Inflammatory macrophage (primary cell): ENCODE measurements at regions not wholly inside any gene's neighbourhood (a gene's known extent, or its start where the extent isn't known, plus 50 kb on each side); places are given as distances from the start of the nearest gene placed in this dataset.

Source experiments
- DNase-seq, 2 donors: peaks; one replicate each; pipeline ENCODE4 v3.0.0-alpha.2; 2020 to 2022

DNA sequence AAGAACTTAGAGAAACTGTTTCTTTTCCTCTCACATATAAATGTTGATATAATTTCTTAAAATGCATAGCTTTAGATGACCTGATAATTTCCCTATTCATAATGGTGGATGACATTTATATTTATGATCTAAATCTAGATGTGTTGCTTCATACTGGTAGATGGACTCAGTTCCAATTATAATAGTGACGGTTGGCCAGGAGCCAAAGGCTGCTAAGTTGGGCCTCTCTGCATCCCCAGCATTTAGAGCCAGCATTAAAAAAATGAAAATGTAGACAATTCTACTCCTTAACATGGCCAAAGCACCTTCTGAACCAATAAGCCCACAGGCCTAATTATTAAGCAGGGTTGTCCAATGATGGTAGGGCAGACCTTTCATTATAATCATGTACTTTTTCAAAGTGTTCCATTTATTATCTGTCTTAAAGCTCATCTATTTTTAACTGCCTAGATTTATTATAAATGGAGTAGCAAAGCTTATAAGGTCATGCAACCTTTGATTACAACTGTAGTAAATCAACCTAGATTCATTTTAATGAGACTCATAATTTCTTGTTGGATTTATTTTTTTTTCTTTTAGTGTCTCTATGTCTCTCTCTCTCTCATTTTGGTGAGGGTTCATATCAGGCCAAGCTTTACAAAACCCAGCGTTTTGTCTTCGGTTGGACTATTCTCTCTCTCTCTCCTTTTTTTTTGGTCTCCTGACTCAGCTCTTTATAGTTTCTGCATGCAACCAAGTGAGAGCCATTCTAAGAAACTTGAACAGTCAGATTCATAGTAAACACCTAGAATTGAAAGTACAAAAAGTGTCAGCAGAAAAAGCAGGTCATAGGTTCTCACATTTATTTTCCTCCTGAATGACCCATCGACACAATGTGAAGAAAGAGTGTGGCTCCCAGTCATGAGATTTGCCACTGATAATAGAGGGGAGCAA is 2016.1 kb upstream of the PIK3C3 start:
- no peak for DNase-seq

DNA sequence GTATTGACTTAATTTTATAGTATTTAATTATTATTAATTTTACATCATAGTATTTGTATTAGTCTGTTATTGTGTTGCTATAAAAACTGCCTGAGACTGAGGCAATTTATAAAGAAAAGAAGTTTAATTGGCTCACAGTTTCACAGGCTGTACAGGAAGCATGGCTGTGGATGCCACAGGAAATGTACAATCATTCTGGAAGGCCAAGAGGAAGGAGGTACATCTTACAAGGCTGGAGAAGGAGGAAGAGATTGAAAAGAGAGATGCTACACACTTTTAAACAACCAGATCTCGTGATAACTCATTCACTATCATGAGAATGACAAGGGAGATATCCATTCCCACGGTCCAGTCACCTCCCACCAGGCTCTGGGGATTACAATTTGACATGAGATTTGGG is 2019.4 kb upstream of the PIK3C3 start:
- no peak for DNase-seq

DNA sequence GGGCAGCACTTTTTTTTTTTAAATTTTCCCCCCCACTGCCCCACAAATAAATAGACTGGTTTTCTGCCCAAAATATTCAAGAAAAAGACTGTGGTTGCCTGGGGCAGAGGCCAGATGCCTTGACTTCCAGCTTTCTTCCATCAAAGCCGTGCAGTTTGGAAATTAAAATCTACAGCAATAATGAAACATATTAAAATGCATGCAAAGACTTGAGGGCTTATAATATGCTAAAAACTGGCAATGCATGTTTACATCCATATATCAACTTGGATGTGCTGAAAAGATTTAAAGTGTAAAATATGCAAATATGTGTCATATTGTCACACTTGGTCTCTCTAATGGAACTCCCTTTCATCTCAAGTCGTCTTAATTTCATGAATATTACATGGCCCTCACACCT is 2036.2 kb upstream of the PIK3C3 start:
- DNase-seq, result no peak

DNA sequence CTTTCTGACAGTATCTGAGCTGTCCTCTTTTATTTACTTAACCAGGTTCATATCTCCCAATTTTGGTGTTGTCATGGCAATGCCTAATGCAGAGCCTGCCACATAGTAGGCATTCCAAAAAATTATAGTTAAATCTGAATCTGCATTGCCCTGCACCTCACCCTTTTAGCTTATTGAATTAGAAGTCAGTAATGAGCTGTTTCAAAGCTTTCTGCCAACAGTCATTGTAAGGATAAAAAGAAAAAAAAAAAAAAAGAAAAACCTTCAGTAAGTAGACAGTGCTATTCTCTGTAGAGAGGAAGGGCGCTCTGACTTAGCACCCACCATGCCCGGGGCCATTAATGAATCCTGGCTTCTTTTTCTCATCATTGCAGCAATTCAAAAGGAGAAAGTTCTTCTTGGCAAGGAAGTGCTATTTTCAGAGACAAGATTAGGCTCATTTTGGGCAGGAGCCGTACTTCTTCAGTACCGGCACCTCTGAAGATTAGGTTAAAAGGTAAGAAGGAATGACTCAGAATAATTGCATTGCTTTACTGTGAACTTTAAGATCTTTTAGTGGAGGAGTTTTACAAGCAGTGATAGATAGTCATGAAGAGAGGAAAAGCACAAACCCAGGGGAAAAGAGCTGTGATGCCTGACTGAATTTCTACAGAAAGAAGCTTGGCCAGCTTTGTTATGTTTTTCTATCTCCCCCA is 2041.2 kb upstream of the PIK3C3 start:
- DNase-seq, result no peak

DNA sequence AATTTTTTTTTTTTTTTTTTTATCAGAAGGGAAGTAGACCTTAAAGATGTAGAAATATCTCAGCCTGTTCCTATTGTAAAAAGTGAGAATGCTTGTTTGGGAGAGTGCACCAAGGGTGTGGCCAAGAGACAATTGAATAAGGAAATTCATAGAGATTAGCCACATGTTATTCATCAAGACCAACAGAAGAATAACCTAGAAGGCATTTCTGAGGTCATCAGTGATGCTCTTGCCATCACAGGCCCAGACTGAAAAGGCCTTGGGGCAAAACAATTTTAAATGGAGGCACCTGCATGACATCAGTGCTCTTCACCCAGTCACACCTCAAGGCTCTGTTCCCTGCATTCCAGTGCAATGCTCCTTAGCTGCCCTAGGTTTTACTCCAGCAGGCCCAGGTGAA is 2043.3 kb upstream of the PIK3C3 start:
- DNase-seq, result no peak

DNA sequence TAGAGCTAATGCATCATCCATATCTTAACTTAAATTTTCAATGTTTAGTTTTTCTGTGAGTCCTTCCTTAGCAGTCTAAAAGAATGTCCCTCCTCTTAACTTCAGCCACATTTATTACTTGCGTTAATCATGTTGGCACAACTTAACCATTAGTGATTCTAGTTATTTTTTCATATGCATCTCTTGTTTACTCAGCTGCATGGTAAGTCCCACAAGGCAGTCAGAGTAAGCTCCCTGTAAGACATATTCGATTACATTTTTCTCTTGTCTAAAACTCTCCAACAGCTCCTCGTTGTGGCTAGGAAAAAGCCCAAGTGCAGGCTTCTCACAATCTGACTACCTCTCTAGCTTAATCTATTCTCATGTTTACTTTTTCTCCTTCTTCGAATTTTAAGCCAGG is 2045.3 kb upstream of the PIK3C3 start:
- DNase-seq, result no peak

DNA sequence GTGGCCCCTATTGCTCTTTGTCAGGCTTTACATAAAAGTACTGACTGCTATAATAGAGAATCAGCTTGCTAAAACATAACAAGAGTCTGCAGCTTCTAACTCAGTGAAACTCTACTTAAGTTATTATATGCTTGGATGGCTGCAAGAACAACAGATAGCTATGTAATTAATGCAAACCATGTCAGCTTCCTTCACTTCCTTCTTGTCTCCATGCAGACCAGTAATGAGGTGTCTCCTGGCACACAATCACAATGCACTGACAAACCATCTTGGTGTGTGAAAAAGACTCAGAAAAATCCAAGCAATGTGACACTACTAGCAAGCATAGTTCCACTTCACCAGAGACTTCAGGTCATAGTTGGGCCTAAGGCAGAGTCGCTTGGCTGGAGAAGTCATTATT is 2068.9 kb upstream of the PIK3C3 start:
- DNase-seq, result no peak

DNA sequence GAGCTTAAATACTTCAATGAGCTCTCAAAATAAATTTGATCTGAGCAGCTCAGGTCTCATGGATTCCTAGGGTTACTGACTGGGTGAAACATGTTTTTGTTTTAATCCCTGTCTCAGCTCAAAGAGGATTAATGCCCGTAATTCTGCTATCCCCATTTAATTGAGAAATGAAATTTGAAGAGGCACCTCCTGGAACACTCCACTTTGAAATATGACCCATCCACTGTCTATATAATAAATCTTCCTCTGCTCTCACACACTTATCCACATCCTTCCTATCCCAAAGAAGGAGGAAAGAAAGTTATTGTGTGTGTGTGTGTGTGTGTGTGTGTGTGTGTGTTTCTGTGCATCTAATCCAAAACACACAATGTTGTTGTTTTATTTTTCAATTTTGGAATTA is 2082.4 kb upstream of the PIK3C3 start:
- no peak for DNase-seq

DNA sequence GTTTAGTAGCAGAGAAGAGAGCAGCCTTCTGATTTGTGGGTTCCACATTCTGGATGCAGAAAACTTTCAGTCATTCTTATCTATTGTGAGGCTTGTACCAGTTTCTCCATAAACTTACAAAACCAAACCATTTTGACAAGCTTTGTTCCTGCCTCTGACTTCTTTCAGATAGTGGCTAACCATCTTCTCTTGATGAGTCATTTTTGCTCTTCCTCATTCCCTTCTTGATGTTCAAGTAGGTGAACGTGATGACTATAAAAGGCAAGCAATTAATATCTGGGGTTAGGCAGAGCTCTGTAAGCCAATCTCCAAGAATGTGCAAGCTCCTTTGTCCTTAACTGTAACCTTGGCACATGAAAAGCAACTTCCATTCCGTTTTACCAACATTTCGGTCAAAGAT is 2083.1 kb upstream of the PIK3C3 start:
- DNase-seq, result no peak

DNA sequence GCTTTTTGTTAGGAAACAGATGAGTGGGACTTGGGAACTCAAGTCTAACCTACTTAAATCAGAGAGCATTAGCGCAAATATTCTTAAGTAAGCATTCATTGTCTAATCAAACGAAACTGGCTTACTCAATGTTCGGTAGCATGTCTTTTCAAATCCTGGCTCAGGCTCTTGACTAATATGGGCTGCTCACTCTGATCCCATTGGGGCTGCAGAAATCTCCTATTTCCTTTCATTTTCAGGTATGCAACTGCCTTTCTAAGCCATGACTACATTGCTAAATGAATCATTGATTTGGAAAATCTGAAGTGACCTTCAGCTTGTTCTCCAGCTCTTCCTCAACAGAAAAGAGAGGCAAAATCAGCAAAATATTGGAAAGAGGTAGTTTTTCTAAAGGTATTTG is 2084.4 kb upstream of the PIK3C3 start:
- DNase-seq, result no peak

DNA sequence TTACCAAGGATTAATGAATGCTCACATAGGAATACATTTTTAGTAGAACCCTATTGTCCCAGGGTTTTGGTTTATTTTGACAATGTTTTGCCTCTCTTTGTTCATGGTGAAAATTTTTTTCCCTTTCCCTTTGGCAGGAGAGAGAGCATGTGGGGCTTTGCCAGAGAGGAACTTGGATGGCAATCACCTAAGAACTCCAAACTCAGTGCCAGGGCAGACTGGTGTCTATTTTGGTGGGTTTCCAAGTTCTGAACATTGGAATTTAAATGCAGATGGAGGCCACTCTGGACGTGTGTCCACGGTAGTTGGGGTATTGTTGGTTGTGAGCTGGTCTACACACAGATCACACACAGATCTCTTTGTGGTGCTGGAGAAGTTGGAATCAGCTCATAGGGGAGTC is 2091.1 kb upstream of the PIK3C3 start:
- no peak for DNase-seq

DNA sequence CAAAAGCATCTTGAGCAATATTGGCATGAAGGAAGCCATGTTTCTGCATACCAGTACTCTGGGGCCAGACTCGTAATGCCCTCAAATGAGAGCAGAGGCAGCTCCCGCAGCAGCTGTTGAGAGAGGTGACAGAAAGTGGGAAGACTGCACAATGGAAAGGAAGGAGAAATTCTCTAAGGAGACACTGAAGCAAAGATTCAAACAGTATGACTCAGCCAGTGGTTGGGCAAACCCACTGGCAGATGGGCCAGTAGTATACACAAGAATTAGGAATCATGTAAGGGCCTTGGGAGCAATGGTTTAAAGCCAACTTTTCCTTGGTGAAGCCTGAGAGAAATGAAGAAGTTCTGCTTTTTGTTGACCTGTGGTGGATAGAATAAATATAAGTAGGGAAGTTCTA is 2092.7 kb upstream of the PIK3C3 start:
- no peak for DNase-seq

DNA sequence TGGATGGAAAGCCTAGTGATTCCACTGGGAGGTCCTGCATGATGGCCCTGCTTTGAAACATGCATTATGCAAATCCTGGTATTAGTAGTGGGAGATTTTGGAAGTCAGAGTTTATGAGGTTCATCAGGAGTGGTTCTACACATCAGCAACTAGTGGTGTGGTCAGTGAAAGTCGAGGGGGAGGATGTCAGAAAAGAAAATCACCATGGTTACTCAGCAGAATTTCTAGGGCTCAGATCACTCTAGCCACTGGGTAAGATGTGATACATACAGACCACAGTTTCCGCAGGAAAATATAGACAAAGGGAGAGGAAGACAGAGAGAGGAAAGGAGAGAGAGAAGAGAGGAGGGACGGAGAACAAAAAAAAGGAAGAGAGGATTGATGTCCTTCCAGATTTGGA is 2100.7 kb upstream of the PIK3C3 start:
- no peak for DNase-seq

DNA sequence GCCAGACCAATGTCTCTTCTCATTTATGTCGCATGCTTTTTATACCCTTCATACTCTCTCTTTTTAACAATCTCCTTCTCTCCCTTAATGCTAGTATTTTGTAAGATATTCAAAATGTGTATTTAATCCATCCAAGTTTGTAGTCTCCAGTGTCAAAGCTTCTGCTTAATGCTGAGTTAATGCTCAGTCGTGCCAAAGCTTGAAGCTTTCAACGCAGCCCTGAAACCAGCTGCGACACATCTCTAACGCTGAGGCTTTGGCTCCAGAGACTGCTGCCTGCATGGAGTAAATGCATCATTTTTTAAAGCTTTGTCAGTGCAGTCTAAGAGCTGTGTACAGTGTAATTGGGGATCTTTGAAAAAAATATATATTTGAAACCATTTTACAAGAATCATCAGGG is 2108.8 kb upstream of the PIK3C3 start:
- DNase-seq, result no peak

DNA sequence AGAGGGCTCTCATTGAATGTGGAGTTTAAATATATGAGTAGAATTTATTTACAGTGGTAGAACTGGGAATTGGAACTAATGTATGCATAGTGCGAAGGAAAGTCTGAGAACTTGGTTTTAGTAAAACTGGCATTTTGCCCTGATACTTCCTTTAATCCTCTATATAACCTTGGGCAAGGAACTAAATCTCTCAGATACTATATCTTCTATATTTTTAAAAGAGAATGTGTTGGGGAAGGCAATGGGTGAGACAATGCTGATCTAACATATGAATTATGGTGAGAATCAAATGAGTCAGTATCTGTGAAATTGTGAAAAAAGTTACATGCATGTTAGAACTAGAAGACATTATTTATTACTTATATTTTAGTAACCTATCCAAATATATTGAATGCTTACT is 2109.4 kb upstream of the PIK3C3 start:
- DNase-seq, result no peak

DNA sequence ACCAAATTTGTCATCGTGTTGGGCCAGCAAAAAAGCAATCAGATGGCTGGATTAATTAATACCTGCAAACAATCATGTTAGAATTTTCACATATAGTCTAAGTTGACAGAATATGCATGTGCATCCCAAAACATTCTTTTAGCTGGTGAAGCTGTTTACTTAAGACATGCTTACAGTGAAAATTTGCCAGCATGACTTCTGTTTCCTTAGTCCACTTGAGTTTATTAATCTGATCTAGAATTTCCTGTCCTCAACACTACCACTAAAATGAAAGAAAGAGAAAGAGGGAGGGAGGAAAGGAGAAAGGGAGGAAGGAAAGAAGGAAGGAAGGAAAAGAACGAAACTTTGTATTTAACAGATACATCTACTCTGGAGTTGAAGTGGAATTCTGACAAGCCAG is 2109.9 kb upstream of the PIK3C3 start:
- DNase-seq, result no peak

DNA sequence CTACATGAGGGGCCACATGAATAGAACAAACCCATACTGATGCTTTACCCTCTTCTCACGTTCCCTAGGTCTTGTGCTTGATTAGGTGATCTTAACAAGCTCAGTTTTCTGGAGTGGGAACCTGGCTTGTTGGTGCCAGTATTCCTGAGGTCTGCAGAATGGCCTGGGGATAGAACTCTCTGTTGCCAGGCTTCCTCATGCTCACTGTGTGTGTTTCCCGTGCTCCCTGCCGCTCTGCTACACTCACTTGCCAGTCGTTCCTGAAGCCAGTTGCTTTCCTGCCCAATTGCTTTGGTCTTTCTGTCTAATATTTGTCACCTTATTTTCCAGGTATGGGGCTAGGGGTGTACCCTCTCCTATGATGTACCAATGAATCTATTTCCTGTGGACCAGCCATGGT is 2111.5 kb upstream of the PIK3C3 start:
- DNase-seq, result no peak

DNA sequence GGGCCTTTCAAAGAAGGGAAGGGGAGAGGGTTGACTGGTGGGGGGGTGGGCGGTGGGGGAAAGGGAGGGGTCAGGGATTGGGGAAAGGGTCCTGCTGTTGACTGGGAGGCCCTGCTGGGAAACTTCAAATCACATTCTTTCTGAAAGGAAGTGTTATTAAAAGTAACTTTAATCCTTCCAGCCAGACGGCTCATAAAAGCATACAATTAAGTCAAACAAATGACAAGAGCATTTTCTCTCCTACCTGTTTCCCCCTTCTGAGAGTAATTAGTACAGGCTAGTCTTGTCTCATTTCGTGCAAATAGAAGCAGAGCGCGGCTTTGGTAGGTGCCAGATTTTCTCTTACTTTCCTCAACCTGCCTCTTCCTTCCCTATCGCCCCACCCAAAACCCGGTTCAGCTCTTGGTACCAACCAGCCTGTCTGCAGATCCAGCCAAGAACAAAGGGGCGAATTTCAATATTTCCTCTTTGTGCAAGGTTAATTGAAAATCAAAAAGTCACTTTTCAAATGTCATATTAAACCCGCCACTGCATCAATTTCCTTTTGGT is 2112.6 kb upstream of the PIK3C3 start:
- DNase-seq, result no peak

DNA sequence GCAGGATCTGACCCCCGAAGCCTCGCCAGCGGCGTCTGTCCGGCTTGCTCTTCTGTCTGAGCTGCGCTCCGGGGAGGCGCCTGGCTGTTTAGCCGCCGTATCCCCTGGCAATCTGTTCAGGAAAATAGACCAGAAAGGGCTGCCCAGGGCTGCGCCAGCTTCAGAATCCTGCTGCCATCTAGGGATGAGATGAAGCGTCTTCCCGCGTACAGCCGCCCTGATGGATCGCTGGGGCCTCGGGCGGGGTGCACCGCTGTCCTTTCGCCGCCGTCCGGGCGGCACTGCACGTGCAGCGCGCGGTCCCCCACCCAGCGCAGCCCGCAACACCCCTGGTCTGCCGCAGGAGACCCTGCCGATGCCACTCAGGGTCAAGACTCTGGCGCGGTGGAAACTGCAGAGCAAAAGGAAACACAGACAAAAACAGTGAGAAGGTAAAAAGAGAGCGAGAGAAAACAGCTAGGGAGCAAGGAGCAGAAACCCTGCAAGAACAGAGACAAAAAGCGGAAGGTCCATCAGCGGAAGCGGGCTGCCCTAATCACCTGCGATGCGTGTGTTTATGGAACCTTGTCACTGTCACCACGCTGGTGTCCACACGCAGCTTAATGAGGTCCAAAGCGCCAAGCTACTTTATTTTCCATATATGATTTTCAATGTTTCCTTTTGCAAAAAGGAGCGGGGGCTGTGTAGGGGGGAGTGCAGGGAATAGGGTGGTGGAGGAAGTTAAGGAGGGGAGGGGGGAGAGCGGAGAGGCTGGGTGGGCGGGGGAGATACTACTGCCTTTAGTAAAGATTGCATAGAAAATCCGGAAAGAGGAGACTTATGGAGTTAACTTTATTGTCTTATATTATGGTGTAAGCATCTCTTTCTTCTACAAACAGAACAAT is 2113.3 kb upstream of the PIK3C3 start:
- DNase-seq, result peak in 1 of 2 donors; percentile 12

DNA sequence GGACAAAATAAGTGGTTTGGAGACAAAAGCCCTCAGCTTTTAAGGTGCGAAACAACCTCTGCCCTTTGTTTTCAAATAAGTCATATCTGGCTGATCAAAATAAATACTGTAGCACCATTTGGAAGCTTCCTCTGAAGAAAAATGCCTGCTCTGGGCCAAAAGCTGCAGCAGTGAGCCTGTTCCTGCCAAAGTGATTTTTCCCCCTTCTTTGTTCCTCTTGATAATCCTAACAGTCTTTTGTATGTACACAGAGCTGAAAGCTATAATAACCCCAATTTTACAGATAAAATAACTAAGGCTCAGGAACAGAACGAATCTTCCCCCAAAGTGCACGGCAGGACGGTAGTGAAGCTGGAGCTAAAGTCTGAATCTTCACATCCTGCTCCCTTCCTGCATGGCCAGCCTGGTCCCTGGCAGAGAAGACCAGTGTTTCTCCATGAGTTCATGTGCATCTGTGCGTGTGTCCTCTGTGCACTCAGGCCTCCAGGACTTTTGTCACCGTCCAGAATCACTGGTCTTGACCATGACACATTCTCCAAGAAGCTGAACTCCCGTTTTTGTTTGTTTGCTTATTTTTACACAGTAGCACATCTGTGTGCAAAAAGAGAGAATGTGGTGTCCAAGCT is 2114.1 kb upstream of the PIK3C3 start:
- no peak for DNase-seq

DNA sequence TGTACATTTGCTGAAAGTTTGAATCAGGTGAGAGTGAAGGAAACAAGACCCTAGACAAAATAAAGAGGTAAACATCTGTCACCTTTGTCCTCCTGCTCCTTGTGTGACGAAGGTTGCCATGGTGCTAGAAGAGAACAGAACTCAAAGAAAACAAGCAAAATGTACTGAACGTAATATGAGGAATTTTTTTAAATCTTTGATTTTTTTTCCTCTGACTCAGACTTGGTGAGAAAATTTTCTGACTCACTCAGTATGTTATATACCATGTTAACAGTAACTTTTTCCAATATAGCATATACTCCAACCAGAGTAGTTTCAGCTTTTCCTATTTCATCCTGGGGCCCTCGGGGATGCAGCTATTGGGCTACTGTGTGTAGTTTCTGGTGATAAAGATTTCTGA is 2114.6 kb upstream of the PIK3C3 start:
- DNase-seq, result no peak

DNA sequence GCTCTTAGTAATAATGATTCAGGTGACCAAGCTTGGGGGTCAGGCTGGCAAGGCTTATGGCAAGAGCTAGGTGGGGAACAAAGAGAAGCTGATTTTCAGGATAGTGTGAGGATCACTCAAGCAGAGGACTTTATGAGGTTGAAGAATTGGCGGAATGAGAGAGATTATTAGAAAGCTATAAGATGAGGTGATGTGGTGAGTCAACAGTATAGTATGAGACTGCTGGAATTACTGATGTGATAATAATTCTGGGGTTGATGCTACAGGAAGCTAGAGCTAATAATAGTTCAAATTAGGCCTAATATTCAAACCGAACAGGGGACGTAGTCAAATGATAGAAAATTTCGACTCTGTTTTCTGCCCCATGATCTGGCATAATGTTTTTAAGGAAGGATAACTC is 2115.3 kb upstream of the PIK3C3 start:
- no peak for DNase-seq
